Spleen (tissue), 7 donors: ENCODE measurements at regions not wholly inside any gene's neighbourhood (a gene's known extent, or its start where the extent isn't known, plus 50 kb on each side); places are given as distances from the start of the nearest gene placed in this dataset.

Source experiments
- CTCF ChIP-seq, 11 experiments: fragments of 200-600 bp in 7 of 11; fragments of 450-650 bp in 4 of 11; sonication (generic) in 4 of 11; IDR thresholded peaks in 8 of 11; conservative IDR thresholded peaks in 3 of 11; 1 replicate in 7 of 11; 2 replicates in 4 of 11; pipeline versions ENCODE4 v1.4.0 to v1.8.0; 2016 to 2021; ENCODE audit warnings: antibody characterized with exemption in 11 of 11, inconsistent platforms in 4 of 11, mild to moderate bottlenecking in 1 of 11
- POLR2A ChIP-seq, 3 donors: fragments of 450-650 bp; IDR thresholded peaks; one replicate each; pipeline ENCODE4 v1.5.1; 2017; ENCODE audit warnings: antibody characterized with exemption in 3 of 3, mild to moderate bottlenecking in 1 of 3
- POLR2AphosphoS5 ChIP-seq, 3 donors: sonication (generic); formaldehyde crosslinking; IDR thresholded peaks; one replicate each; pipeline ENCODE4 v1.5.1; 2017; ENCODE audit warnings: antibody characterized with exemption in 3 of 3
- donor health status: DM: no; HTN: no; CAD: no; lungs with moderate emphysema.
- donor health status: DM: no; HTN: no; CAD: no.
- donor health status: DM: no; HTN: no; CAD: no.

- no peak for TF ChIP-seq POLR2A (IDR thresholded peaks at IDR 0.05)
- no peak for TF ChIP-seq CTCF (IDR thresholded peaks at IDR 0.05 in 8 of 11, conservative IDR thresholded peaks at IDR 0.05 in 3 of 11)
- TF ChIP-seq POLR2AphosphoS5 (IDR thresholded peaks at IDR 0.05), result no peak
Measured at GRCh38 chr2:120941571-120942120, 206.0 kb downstream of the GLI2 start.
